Fibroblast of gingiva (primary cell): ENCODE measurements at regions not wholly inside any gene's neighbourhood (a gene's known extent, or its start where the extent isn't known, plus 50 kb on each side); places are given as distances from the start of the nearest gene placed in this dataset.

Source experiments
- DNase-seq: peaks from one replicate; pipeline ENCODE4 v3.0.0-alpha.2; 2011; ENCODE audit warnings: low read depth

DNA sequence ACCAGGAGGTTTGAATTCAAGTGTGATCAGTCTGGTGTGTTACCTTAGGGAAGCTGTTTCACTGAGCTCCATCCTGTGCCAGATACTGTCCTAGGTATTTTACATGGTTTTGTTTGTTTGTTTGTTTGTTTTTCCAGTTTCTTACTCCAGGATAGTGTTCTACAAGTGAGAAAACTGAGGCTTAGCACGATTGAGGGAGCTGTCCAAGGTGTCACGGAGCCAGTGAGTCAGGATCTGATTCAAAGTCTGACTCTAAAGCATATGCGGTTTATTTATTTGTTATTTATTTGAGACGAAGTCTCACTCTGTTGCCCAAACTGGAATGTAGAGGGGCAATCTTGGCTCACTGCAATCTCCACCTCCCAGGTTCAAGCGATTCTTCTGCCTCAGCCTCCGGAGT is 79.7 kb upstream of the GNG2 start:
- no peak for DNase-seq

- DNase-seq, result no peak
These were observed 79.0 kb upstream of the GNG2 start for GRCh38 chr14:51781381-51781780.

DNA sequence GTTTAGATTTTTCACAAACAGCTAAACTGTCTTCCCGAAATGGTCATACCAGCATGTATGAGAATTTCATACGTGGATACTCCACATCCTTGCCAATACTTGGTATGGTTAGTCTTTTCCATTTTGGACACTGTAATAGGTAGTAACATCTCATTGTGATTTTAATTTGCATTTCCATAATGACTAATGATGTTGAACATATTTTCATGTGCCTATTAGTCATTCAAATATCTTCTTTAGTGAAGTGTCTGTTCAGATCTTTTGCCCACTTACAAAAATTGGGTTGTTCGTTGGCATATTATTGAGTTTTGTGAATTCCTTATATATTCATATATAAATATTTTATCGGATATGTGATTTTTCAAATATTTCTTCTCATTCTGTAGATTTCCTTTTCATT is 78.0 kb upstream of the GNG2 start:
- no peak for DNase-seq

GRCh38 chr14:51783765-51784164 is 76.6 kb upstream of the GNG2 start:
- DNase-seq, result peak; percentile 44

DNA sequence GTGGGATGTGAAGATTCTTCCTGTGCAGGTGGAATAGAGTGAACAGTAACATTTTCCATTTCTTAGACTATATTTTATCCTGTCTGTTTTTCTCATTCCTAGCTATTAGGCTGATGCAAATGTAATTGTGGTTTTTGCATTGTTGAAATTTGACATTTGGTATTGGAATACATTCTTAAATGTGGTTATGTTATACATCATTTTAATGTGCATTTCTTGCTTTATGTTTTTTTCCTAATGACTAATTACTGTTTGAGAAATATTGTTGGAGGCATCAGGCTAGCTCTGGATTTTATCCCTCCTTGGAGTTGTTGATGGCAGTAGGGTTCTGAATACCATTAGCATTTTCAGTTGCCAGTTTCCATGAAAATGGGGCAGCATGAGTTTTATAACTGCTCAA is 75.9 kb upstream of the GNG2 start:
- DNase-seq, result no peak

DNA sequence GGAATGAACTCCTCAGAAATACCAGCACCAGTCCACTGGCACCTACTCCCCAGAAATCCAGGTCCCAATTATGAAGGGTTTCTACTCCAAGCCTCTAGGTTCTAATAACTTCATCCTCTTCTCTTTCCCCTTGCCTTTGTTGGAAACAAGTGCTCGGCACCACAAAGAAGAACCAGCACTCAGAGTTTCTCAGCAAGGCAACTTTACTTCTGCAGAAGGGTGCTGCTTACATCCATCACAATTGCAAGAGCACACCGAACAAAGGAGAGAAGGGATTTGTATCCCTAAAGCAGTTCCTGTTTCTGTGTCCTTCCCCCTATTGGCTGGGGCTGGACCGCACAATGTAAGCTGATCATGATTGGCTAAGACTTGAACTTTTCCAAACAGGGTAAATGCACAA is 74.2 kb upstream of the GNG2 start:
- no peak for DNase-seq

DNA sequence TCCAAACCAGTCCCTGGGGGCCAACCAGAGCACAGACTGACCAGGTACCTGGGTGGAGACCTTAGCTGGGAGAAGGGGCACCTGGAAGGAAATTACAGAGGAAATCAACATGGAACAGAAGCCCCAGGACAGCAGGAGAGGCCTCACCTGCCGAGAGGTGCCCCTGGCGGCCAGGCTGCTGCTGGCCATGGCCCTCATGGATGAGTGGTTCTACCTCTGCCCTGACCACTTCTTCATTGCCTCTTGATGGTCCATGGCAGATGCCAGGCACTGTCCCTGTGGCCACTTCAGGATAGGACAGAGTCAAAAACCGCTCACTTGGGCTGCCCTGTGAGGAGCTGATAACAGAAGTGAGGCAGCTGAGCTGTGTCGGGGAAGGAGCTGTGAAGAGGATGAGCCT is 73.1 kb upstream of the GNG2 start:
- DNase-seq, result no peak

DNA sequence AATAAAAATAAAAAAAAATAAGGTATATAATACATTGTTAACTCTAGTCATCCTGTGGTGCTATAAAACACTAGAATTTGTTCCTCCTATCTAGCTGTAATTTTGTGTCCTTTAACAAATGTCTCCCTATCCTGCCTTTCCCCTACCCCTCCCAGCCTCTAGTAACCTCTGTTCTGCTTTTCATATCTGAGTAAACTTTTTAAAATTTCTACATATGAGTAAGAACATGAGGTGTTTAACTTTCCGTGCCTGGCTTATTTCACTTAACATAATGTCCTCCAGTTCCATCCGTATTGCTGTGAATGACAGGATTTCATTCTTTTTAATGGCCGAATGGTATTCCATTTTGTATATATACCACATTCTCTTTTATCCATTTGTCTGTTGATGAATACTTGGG is 71.3 kb upstream of the GNG2 start:
- no peak for DNase-seq

DNA sequence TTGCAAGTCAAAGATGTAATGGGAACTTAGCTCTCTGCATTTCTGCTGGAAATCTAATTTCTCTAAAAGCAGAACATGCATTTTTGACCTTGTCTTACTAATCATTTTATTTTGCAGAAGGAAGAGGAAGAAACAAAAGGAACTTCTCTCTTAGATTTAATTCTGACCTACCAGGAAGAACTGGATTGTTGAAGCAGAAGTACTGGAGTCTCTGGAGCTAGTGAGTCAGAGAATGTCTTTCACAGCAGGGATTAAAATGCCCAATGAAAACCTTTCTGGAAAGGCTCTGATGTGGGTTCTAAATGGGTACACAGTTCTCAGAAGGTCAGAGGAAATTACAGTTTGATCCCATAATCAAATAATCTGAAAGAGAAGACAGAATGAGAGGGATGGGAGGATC is 70.8 kb upstream of the GNG2 start:
- DNase-seq, result no peak

- peak; percentile 95 for DNase-seq
These were observed 67.6 kb upstream of the GNG2 start for GRCh38 chr14:51792809-51793208.

- DNase-seq, result no peak
These were observed 54.9 kb upstream of the GNG2 start for GRCh38 chr14:51805541-51805940.

GRCh38 chr14:51806026-51807023 is 54.1 kb upstream of the GNG2 start:
- DNase-seq, result no peak

DNA sequence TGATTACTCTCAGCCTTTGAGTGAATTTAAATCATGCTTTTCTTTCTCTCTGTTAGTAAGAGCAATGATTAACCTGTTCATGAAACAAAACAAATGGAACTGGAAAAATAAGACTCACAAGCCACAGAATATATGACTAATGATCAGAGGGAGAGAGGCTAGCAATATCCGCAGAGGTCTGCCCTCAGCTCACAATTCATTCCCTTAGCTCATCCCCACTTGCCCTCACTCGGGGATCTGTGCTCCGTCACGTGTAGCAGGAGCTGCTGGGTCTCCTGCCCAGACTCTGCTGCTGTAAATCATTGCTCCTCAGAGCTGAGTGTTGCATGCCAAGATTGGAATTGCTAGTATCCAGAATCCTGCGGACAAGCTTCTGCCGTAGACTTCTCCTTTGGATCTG is 53.1 kb upstream of the GNG2 start:
- no peak for DNase-seq
